ENCODE measurements at regions not wholly inside any gene's neighbourhood (a gene's known extent, or its start where the extent isn't known, plus 50 kb on each side); places are given as distances from the start of the nearest gene placed in this dataset.

DNA sequence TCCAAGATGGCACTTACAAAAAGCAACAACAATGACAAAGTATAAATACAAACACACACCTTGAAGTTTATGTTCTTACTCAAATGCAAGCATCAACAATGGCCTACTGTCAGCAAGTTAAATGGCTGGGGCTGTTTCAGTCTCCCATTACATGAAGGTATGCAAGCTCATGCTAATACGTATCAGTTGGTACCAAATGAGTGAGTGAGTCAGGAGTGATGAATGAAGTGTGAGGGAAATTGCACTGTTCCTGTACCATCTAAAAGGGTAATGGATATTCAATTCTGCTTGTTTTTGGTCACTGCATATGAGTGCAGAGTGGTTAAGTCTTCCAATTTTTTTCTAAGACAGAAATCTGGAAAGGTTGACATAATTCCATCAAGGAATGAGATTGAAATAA lies 964.9 kb downstream of the MAT2B start:
- Mint-ChIP-seq H3K4me1 (no peaks in the 10 kb centered on the region), H3K4me3 (no peak overlapping the region), H3K27me3 (no peaks in the 10 kb centered on the region), H3K9me3 (peaks cover 0 to 12% (median 2%) of the 10 kb centered on the region in 8 donors), H3K36me3 (no peaks in the 10 kb centered on the region), H3K27ac (no peak overlapping the region)
- no peak overlapping the region for H3K27ac ChIP-seq (ENCODE audit: low read depth, low read length)
- DNase-seq: no peak
- POLR2A ChIA-PET (ENCODE audit: partially characterized antibody): no interaction called here
- no peaks in the 10 kb centered on the region for H3K4me1 ChIP-seq (ENCODE audit: insufficient read depth, low read length)
- no peaks in the 10 kb centered on the region for H3K9me3 ChIP-seq (ENCODE audit: control insufficient read depth in 1 of 2, low read length in 2 of 2)
- CTCF ChIA-PET (ENCODE audit: partially characterized antibody): no interaction called here
- H3K4me3 ChIP-seq (ENCODE audit: low read length in 2 of 2): no peak overlapping the region
- intact Hi-C loops (cut with micrococcal nuclease): no loop called here
- no peaks in the 10 kb centered on the region for H3K36me3 ChIP-seq (ENCODE audit: insufficient read depth, low read length)
- no peaks in the 10 kb centered on the region for H3K27me3 ChIP-seq (ENCODE audit: insufficient read depth, low read length)

GRCh38 chr5:164472165-164472564 lies 966.7 kb downstream of the MAT2B start:
- Histone ChIP-seq H3K36me3 (ENCODE audit: insufficient read depth, low read length) (no peaks in the 10 kb centered on the region), H3K4me1 (ENCODE audit: insufficient read depth, low read length) (no peaks in the 10 kb centered on the region), H3K27me3 (ENCODE audit: insufficient read depth, low read length) (no peaks in the 10 kb centered on the region), H3K4me3 (ENCODE audit: low read length in 2 of 2) (no peak overlapping the region), H3K27ac (ENCODE audit: low read depth, low read length) (no peak overlapping the region), H3K9me3 (ENCODE audit: control insufficient read depth in 1 of 2, low read length in 2 of 2) (no peaks in the 10 kb centered on the region)
- Mint-ChIP-seq H3K27ac (no peak overlapping the region), H3K27me3 (no peaks in the 10 kb centered on the region), H3K9me3 (peaks cover 0 to 9% (median 1%) of the 10 kb centered on the region in 8 donors), H3K4me1 (no peaks in the 10 kb centered on the region), H3K4me3 (no peak overlapping the region), H3K36me3 (no peaks in the 10 kb centered on the region)
- ChIA-PET POLR2A (ENCODE audit: partially characterized antibody) (no interaction called here), CTCF (ENCODE audit: partially characterized antibody) (interaction anchor here (1.1 kb wide), 1 partner anchor 9 kb away, joined by 3 read pairs; no protein-coding TSS in a partner anchor)
- intact Hi-C loops (cut with micrococcal nuclease): no loop called here
- DNase-seq: no peak

DNA sequence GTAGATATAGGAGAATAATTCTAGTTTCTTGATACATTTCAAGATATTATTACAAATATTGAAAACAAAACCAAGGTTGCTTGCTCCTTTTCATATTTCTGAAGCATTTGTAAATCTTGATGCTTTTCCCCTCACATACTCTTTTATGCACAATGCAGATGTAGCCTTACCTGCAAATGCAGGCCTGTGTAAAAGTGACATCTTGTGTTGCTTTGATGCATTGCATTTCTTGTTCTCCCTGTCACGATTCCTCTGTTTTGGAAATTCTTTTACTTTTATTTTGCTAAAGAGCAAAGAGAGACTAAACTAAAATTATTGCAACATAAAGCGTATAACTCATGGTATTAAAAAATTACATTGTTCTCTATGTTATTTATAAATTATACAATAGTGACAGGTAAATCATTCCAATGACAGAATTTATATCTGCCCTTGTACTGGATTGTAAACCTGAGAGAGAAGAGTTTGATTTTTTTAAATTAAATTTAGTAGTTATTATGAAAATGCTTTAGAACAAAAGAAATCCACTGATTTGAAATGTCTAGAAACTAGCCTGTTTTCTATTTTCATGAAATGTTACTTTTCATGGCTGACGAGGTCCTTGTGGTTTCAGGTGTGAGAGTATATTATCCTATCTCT lies 970.0 kb downstream of the MAT2B start:
- no peak for DNase-seq
- Histone ChIP-seq H3K27ac (ENCODE audit: low read depth, low read length) (no peak overlapping the region), H3K4me3 (ENCODE audit: low read length in 2 of 2) (no peak overlapping the region), H3K9me3 (ENCODE audit: control insufficient read depth in 1 of 2, low read length in 2 of 2) (no peaks in the 10 kb centered on the region), H3K27me3 (ENCODE audit: insufficient read depth, low read length) (no peaks in the 10 kb centered on the region), H3K4me1 (ENCODE audit: insufficient read depth, low read length) (no peaks in the 10 kb centered on the region), H3K36me3 (ENCODE audit: insufficient read depth, low read length) (no peaks in the 10 kb centered on the region)
- Mint-ChIP-seq H3K4me3 (no peak overlapping the region), H3K4me1 (no peaks in the 10 kb centered on the region), H3K27me3 (no peaks in the 10 kb centered on the region), H3K36me3 (no peaks in the 10 kb centered on the region), H3K27ac (no peak overlapping the region), H3K9me3 (peaks cover 0 to 4% (median 1%) of the 10 kb centered on the region in 8 donors)
- intact Hi-C loops (cut with micrococcal nuclease): no loop called here
- ChIA-PET POLR2A (ENCODE audit: partially characterized antibody) (no interaction called here), CTCF (ENCODE audit: partially characterized antibody) (no interaction called here)

DNA sequence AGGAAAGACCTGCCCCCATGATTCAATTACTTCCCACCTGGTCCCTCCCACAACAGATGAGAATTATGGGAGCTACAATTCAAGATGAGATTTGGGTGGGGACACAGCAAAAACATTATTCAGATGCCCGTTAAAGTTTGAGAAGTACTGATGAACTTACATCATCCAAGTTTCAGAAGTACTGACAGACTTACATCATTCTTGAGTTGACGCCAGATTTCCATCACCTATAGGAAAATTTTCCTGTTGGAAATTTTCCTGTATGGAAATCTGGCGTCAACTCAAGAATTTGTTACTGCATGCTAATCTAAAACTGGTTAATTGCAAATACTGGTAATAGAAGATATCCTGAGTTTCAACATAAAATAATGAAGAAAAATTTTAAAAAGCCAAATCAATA lies 975.9 kb downstream of the MAT2B start:
- Histone ChIP-seq H3K36me3 (ENCODE audit: insufficient read depth, low read length) (no peaks in the 10 kb centered on the region), H3K9me3 (ENCODE audit: control insufficient read depth in 1 of 2, low read length in 2 of 2) (no peaks in the 10 kb centered on the region), H3K4me1 (ENCODE audit: insufficient read depth, low read length) (no peaks in the 10 kb centered on the region), H3K27ac (ENCODE audit: low read depth, low read length) (no peak overlapping the region), H3K27me3 (ENCODE audit: insufficient read depth, low read length) (no peaks in the 10 kb centered on the region), H3K4me3 (ENCODE audit: low read length in 2 of 2) (no peak overlapping the region)
- Mint-ChIP-seq H3K9me3 (peaks cover 0 to 7% (median 0%) of the 10 kb centered on the region in 8 donors), H3K4me1 (no peaks in the 10 kb centered on the region), H3K27ac (no peak overlapping the region), H3K27me3 (no peaks in the 10 kb centered on the region), H3K4me3 (no peak overlapping the region), H3K36me3 (no peaks in the 10 kb centered on the region)
- ChIA-PET POLR2A (ENCODE audit: partially characterized antibody) (no interaction called here), CTCF (ENCODE audit: partially characterized antibody) (no interaction called here)
- intact Hi-C loops (cut with micrococcal nuclease): no loop called here
- DNase-seq: no peak

DNA sequence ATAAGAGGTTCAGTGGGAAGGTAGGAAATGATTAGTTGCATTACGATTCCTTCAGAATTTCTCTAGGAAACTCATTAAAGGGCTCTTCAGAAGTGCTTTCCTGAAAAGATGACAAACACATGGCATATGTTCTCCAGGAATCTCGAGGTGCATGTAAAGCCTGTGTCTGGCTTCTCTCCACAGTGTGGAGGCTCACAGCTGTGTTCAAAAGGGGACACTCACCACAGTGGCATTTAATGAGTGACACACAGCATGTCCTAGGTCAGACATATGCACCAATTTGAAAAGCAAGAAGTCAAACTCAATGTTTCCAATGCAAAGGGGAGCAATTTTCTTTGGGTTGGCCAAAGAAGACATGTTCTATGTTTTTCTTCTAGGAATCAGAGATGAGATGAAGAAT lies 976.9 kb downstream of the MAT2B start:
- Histone ChIP-seq H3K4me3 (ENCODE audit: low read length in 2 of 2) (no peak overlapping the region), H3K9me3 (ENCODE audit: control insufficient read depth in 1 of 2, low read length in 2 of 2) (no peaks in the 10 kb centered on the region), H3K36me3 (ENCODE audit: insufficient read depth, low read length) (no peaks in the 10 kb centered on the region), H3K27me3 (ENCODE audit: insufficient read depth, low read length) (no peaks in the 10 kb centered on the region), H3K4me1 (ENCODE audit: insufficient read depth, low read length) (no peaks in the 10 kb centered on the region), H3K27ac (ENCODE audit: low read depth, low read length) (no peak overlapping the region)
- Mint-ChIP-seq H3K36me3 (no peaks in the 10 kb centered on the region), H3K4me3 (no peak overlapping the region), H3K27ac (no peak overlapping the region), H3K9me3 (peaks cover 0 to 8% (median under 1%) of the 10 kb centered on the region in 8 donors), H3K27me3 (no peaks in the 10 kb centered on the region), H3K4me1 (no peaks in the 10 kb centered on the region)
- CTCF ChIA-PET (ENCODE audit: partially characterized antibody): no interaction called here
- no peak for DNase-seq
- intact Hi-C loops (cut with micrococcal nuclease): no loop called here
- POLR2A ChIA-PET (ENCODE audit: partially characterized antibody): no interaction called here

DNA sequence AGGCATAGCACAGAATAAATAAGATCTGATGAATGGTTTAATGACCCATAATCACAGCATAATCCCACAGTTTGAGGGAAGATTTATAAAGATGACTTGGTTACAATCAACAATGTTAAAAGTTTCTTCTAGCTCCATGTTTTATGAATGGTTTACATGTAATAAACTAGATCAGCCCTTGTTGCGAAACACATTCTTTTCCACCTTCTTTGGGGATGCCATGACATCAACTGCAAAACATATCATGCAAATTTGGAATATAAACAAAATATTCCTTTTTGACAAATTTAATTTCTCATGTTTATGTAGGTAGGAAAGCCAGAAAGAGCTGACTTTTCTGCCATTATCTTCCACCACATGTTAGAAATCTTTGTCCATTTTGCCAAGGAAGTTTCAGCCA lies 979.5 kb downstream of the MAT2B start:
- CTCF ChIA-PET (ENCODE audit: partially characterized antibody): no interaction called here
- H3K4me1 ChIP-seq (ENCODE audit: insufficient read depth, low read length): no peaks in the 10 kb centered on the region
- no peak overlapping the region for H3K4me3 Mint-ChIP-seq
- H3K27ac Mint-ChIP-seq: no peak overlapping the region
- no peaks in the 10 kb centered on the region for H3K27me3 Mint-ChIP-seq
- peaks cover 0 to 4% of the 10 kb centered on the region in 2 donors for H3K9me3 ChIP-seq (ENCODE audit: control insufficient read depth in 1 of 2, low read length in 2 of 2)
- POLR2A ChIA-PET (ENCODE audit: partially characterized antibody): no interaction called here
- H3K9me3 Mint-ChIP-seq: peaks cover 0 to 9% (median 3%) of the 10 kb centered on the region in 8 donors
- no peaks in the 10 kb centered on the region for H3K36me3 ChIP-seq (ENCODE audit: insufficient read depth, low read length)
- intact Hi-C loops (cut with micrococcal nuclease): no loop called here
- DNase-seq: no peak
- no peak overlapping the region for H3K27ac ChIP-seq (ENCODE audit: low read depth, low read length)
- no peaks in the 10 kb centered on the region for H3K4me1 Mint-ChIP-seq
- H3K27me3 ChIP-seq (ENCODE audit: insufficient read depth, low read length): no peaks in the 10 kb centered on the region
- no peak overlapping the region for H3K4me3 ChIP-seq (ENCODE audit: low read length in 2 of 2)
- H3K36me3 Mint-ChIP-seq: no peaks in the 10 kb centered on the region

- Histone ChIP-seq H3K36me3 (ENCODE audit: insufficient read depth, low read length) (no peaks in the 10 kb centered on the region), H3K4me3 (ENCODE audit: low read length in 2 of 2) (no peak overlapping the region), H3K27ac (ENCODE audit: low read depth, low read length) (no peak overlapping the region), H3K27me3 (ENCODE audit: insufficient read depth, low read length) (no peaks in the 10 kb centered on the region), H3K9me3 (ENCODE audit: control insufficient read depth in 1 of 2, low read length in 2 of 2) (peaks cover 0 to 4% of the 10 kb centered on the region in 2 donors), H3K4me1 (ENCODE audit: insufficient read depth, low read length) (no peaks in the 10 kb centered on the region)
- Mint-ChIP-seq H3K27ac (no peak overlapping the region), H3K36me3 (no peaks in the 10 kb centered on the region), H3K4me1 (no peaks in the 10 kb centered on the region), H3K27me3 (no peaks in the 10 kb centered on the region), H3K9me3 (peaks cover 0 to 12% (median 4%) of the 10 kb centered on the region in 8 donors), H3K4me3 (no peak overlapping the region)
- POLR2A ChIA-PET (ENCODE audit: partially characterized antibody): no interaction called here
- CTCF ChIA-PET (ENCODE audit: partially characterized antibody): no interaction called here
- DNase-seq: no peak
- intact Hi-C loops (cut with micrococcal nuclease): no loop called here
These were observed 982.5 kb downstream of the MAT2B start for GRCh38 chr5:164487939-164488338.

Data from CD4-positive, alpha-beta memory T cell (primary cell).